HepG2 (cell line): ENCODE measurements at regions not wholly inside any gene's neighbourhood (a gene's known extent, or its start where the extent isn't known, plus 50 kb on each side); places are given as distances from the start of the nearest gene placed in this dataset.

Source experiments
- ATAC-seq: fragments of 200-7000 bp; cut with Tn5 transposase; 3 replicates; pipeline ENCODE4 v1.9.1; 2020; ENCODE audit warnings: mild to moderate bottlenecking, moderate library complexity
- BruUV-seq: library from RNA; stranded (reverse); fragments of 400-500 nt; replicated peaks from 2 replicates; lab custom pipeline; 2021; lab: Mats Ljungman, UMichigan
- CTCF ChIA-PET: fragments of 300-600 bp; formaldehyde crosslinking; extraction: SDS; loops from one replicate; lab custom pipeline; 2021; ENCODE audit warnings: low total read pairs, inconsistent platforms, low intra/inter-chr PET ratio; lab: Yijun Ruan, JAX
- POLR2A ChIA-PET: fragments of 350-600 bp; sonication (Branson Sonifier 250); formaldehyde crosslinking; loops from one replicate; lab custom pipeline; 2020; ENCODE audit warnings: antibody characterized with exemption, inconsistent platforms; lab: Yijun Ruan, JAX
- DNase-seq: peaks from one replicate; pipeline ENCODE4 v3.0.0-alpha.2; 2015; ENCODE audit warnings: low spot score
- FAIRE-seq: peaks from 3 replicates; lab custom pipeline; 2011; peaks lifted over from hg19 to GRCh38; lab: Jason Lieb, UNC
- H2AFZ ChIP-seq: one replicate; pipeline ENCODE4 v1.6.1; 2011; ENCODE audit warnings: low read length, inconsistent platforms
- H3K27ac ChIP-seq: fragments of 300-600 bp; 3 replicates; pipeline ENCODE4 v1.8.0; 2011; ENCODE audit warnings: mixed run types, mild to moderate bottlenecking, mixed read lengths, low read length, inconsistent platforms; ENCODE audit not compliant: insufficient read depth; ENCODE audit errors: extremely low read length
- H3K27me3 ChIP-seq, 2 experiments: fragments of 200-600 bp in 1 of 2; 2 replicates in 1 of 2; 3 replicates in 1 of 2; pipeline versions ENCODE4 v1.6.0 to v1.8.0; 2011; ENCODE audit warnings: low read length in 2 of 2, mild to moderate bottlenecking in 2 of 2, moderate library complexity in 2 of 2, inconsistent platforms in 1 of 2; ENCODE audit not compliant: insufficient read depth in 2 of 2, control insufficient read depth in 1 of 2
- H3K36me3 ChIP-seq, 2 experiments: fragments of 200-600 bp in 1 of 2; replicated peaks in 1 of 2; 2 replicates in 1 of 2; 3 replicates in 1 of 2; pipeline versions ENCODE4 v1.5.1 to v1.8.0; 2011; ENCODE audit warnings: low read length in 2 of 2, inconsistent platforms in 1 of 2; ENCODE audit not compliant: insufficient read depth in 2 of 2, control insufficient read depth in 1 of 2
- H3K4me1 ChIP-seq: 2 replicates; pipeline ENCODE4 v1.5.1; 2012; ENCODE audit warnings: low read length, inconsistent platforms; ENCODE audit not compliant: insufficient read depth
- H3K4me2 ChIP-seq: 2 replicates; pipeline ENCODE4 v1.6.0; 2011; ENCODE audit warnings: low read depth, low read length, inconsistent platforms
- H3K4me3 ChIP-seq, 3 experiments: fragments of 200-600 bp in 1 of 3; sonication (generic), shearing (Covaris generic) in 1 of 3; replicated peaks in 1 of 3; 2 replicates each; pipeline ENCODE4 v1.5.1; 2011 to 2016; ENCODE audit warnings: low read length in 3 of 3, inconsistent platforms in 2 of 3, low read depth in 2 of 3, mild to moderate bottlenecking in 2 of 3, control low read depth in 1 of 3, mixed read lengths in 1 of 3; ENCODE audit not compliant: insufficient read depth in 1 of 3
- H3K79me2 ChIP-seq: one replicate; pipeline ENCODE4 v1.6.1; 2011; ENCODE audit warnings: low read length, inconsistent platforms; ENCODE audit not compliant: insufficient read depth
- H3K9ac ChIP-seq: 2 replicates; pipeline ENCODE4 v1.6.0; 2011; ENCODE audit warnings: mild to moderate bottlenecking, low read depth, low read length, inconsistent platforms; ENCODE audit not compliant: insufficient read depth
- H3K9me3 ChIP-seq: 2 replicates; pipeline ENCODE4 v1.5.1; 2012; ENCODE audit warnings: mild to moderate bottlenecking, low read length
- H4K20me1 ChIP-seq: 2 replicates; pipeline ENCODE4 v1.6.0; 2011; ENCODE audit warnings: inconsistent platforms, mild to moderate bottlenecking, low read length, moderate library complexity; ENCODE audit not compliant: insufficient read depth
- CCAR2 ChIP-seq: fragments of 200-400 bp; formaldehyde crosslinking; optimal IDR thresholded peaks from 2 replicates; pipeline ENCODE3; 2018; ENCODE audit warnings: low read depth, mild to moderate bottlenecking, low read length, moderate library complexity
- GPN1 ChIP-seq: sonication (generic); formaldehyde crosslinking; IDR thresholded peaks from 2 replicates; pipeline ENCODE4 v1.5.1; 2020; ENCODE audit warnings: missing genetic modification reagents, borderline replicate concordance
- HNF4G ChIP-seq, 2 experiments: sonication (generic) in 1 of 2; formaldehyde crosslinking in 1 of 2; IDR thresholded peaks; 2 replicates each; pipeline versions ENCODE4 v1.4.0 to v1.6.1; 2011 to 2020; ENCODE audit warnings: borderline replicate concordance in 2 of 2, low read depth in 2 of 2, mild to moderate bottlenecking in 2 of 2, low read length in 1 of 2, missing genetic modification reagents in 1 of 2, moderate library complexity in 1 of 2
- LCORL ChIP-seq, 2 experiments: fragments of 450-650 bp in 1 of 2; sonication (generic) in 1 of 2; formaldehyde crosslinking in 1 of 2; IDR thresholded peaks; 2 replicates each; pipeline versions ENCODE4 v1.5.0 to v1.6.1; 2017 to 2020; ENCODE audit warnings: antibody characterized with exemption in 1 of 2, missing genetic modification reagents in 1 of 2
- MED1 ChIP-seq: sonication (generic); formaldehyde crosslinking; IDR thresholded peaks from 2 replicates; pipeline ENCODE4 v1.4.0; 2020; ENCODE audit warnings: missing genetic modification reagents
- MEF2D ChIP-seq: sonication (generic); formaldehyde crosslinking; IDR thresholded peaks from 2 replicates; pipeline ENCODE4 v1.5.1; 2020; ENCODE audit warnings: mild to moderate bottlenecking, missing genetic modification reagents
- PHF8 ChIP-seq: sonication (generic); formaldehyde crosslinking; IDR thresholded peaks from 2 replicates; pipeline ENCODE4 v1.5.0; 2020; ENCODE audit warnings: missing genetic modification reagents
- PRDM10 ChIP-seq: sonication (generic); formaldehyde crosslinking; IDR thresholded peaks from 2 replicates; pipeline ENCODE4 v1.4.0; 2020; ENCODE audit warnings: low read depth, missing genetic modification reagents
- TP53 ChIP-seq: sonication (generic); formaldehyde crosslinking; conservative IDR thresholded peaks from 2 replicates; pipeline ENCODE4 v1.4.0; 2020; ENCODE audit warnings: missing genetic modification reagents
- TRIM24 ChIP-seq: sonication (generic); formaldehyde crosslinking; IDR thresholded peaks from 2 replicates; pipeline ENCODE4 v1.8.0; 2022; ENCODE audit warnings: mild to moderate bottlenecking, missing genetic modification reagents
- ZNF124 ChIP-seq: sonication (generic); formaldehyde crosslinking; IDR thresholded peaks from 2 replicates; pipeline ENCODE4 v1.4.0; 2020; ENCODE audit warnings: missing genetic modification reagents
- ZNF44 ChIP-seq: sonication (generic); formaldehyde crosslinking; IDR thresholded peaks from 2 replicates; pipeline ENCODE4 v1.5.1; 2020; ENCODE audit warnings: mild to moderate bottlenecking, missing genetic modification reagents
- ZNF703 ChIP-seq: sonication (generic); formaldehyde crosslinking; IDR thresholded peaks from 2 replicates; pipeline ENCODE4 v1.5.1; 2020; ENCODE audit warnings: missing genetic modification reagents, mild to moderate bottlenecking, moderate library complexity, borderline replicate concordance
- WGBS: methylation state at CpG from one replicate; pipeline ENCODE4 v1.1.6; 2017; ENCODE audit warnings: low lambda C conversion rate; 5-methylcytosine and 5-hydroxymethylcytosine counted together
- in situ Hi-C: cut with HindIII; loops from 2 replicates; pipeline ENCODE4 v1.10.0; 2017; ENCODE audit warnings: low pct_unique_long_range_greater_than_20kb; ENCODE audit not compliant: extremely low pct_ligation_motif_present
- intact Hi-C: fragments of 100-400 bp; cut with micrococcal nuclease; formaldehyde crosslinking; loops from one replicate; pipeline ENCODE4 v1.10.0; 2022; ENCODE audit not compliant: unreplicated experiment

GRCh38 chr9:106405871-106406435 is 457.0 kb upstream of the ZNF462 start (continued):
- TF ChIP-seq PRDM10 (CRISPR knock-in tag): no peak
- no peak for TF ChIP-seq CCAR2
- TF ChIP-seq MEF2D (CRISPR knock-in tag): no peak
- no peak for TF ChIP-seq MED1 (CRISPR knock-in tag)
- no peak for TF ChIP-seq LCORL (IDR thresholded peaks at IDR 0.05)
- no peak for TF ChIP-seq LCORL (CRISPR knock-in tag; IDR thresholded peaks at IDR 0.05)
- TF ChIP-seq TP53 (CRISPR knock-in tag): no peak
- no peak for TF ChIP-seq TRIM24 (CRISPR knock-in tag)
- TF ChIP-seq, all 625 proteins: peak for 0

- 21% methylated on average over 6 of the region's 7 CpGs for WGBS
- H3K4me2 ChIP-seq: no peak overlapping the region
- BruUV-seq: no TSS peak
Measured at GRCh38 chr9:106414042-106414441, 448.9 kb upstream of the ZNF462 start.

More at GRCh38 chr9:106414042-106414441, 448.9 kb upstream of the ZNF462 start:
- no peak overlapping the region for H3K4me3 ChIP-seq
- ChIA-PET POLR2A (no interaction called here), CTCF (no interaction called here)
- no peaks in the 10 kb centered on the region for H3K79me2 ChIP-seq
- H3K27me3 ChIP-seq: no peaks in the 10 kb centered on the region
- no peak overlapping the region for H3K9ac ChIP-seq
- in situ Hi-C loops (no loop called here), intact Hi-C loops (no loop called here)
- no peak for FAIRE-seq
- no peaks in the 10 kb centered on the region for H3K36me3 ChIP-seq
- H2AFZ ChIP-seq: no peak overlapping the region
- TF ChIP-seq ZNF124 (CRISPR knock-in tag) (no peak), GPN1 (CRISPR knock-in tag) (no peak), ZNF44 (no peak), MEF2D (CRISPR knock-in tag) (no peak), HNF4G (IDR thresholded peaks at IDR 0.05; ENCODE audit: borderline replicate concordance, low read depth, low read length) (no peak), HNF4G (CRISPR knock-in tag; IDR thresholded peaks at IDR 0.05; ENCODE audit: borderline replicate concordance, low read depth) (no peak), PHF8 (no peak), ZNF703 (CRISPR knock-in tag) (no peak)
- no peaks in the 10 kb centered on the region for H4K20me1 ChIP-seq
- H3K27ac ChIP-seq: no peak overlapping the region
- H3K9me3 ChIP-seq: no peaks in the 10 kb centered on the region
- no peaks in the 10 kb centered on the region for H3K4me1 ChIP-seq
- no peak for ATAC-seq
- no peak for DNase-seq
